Thyroid gland (tissue), 4 donors: ENCODE measurements at regions not wholly inside any gene's neighbourhood (a gene's known extent, or its start where the extent isn't known, plus 50 kb on each side); places are given as distances from the start of the nearest gene placed in this dataset.

Source experiments
- DNase-seq, 2 donors: peaks; one replicate each; pipeline ENCODE4 v3.0.0-alpha.2; 2019
- H3K27ac ChIP-seq, 3 donors: fragments of 200-600 bp; sonication (generic); 1 replicate in 2 of 3; 2 replicates in 1 of 3; pipeline ENCODE4 v1.5.1; 2016 to 2019; ENCODE audit warnings: mild to moderate bottlenecking in 1 of 3, moderate library complexity in 1 of 3
- H3K27me3 ChIP-seq: fragments of 200-600 bp; sonication (generic); one replicate; pipeline ENCODE4 v1.5.1; 2019
- H3K36me3 ChIP-seq, 2 donors: fragments of 200-600 bp; sonication (generic); one replicate each; pipeline ENCODE4 v1.5.1; 2016 to 2019
- H3K4me1 ChIP-seq, 2 donors: fragments of 200-600 bp; sonication (generic); one replicate each; pipeline ENCODE4 v1.5.1; 2017 to 2019
- H3K4me3 ChIP-seq, 3 donors: fragments of 200-600 bp; sonication (generic); replicated peaks in 1 of 3; 1 replicate in 2 of 3; 2 replicates in 1 of 3; pipeline ENCODE4 v1.5.1; 2016; ENCODE audit warnings: mild to moderate bottlenecking in 1 of 3
- H3K9me3 ChIP-seq: fragments of 200-600 bp; sonication (generic); one replicate; pipeline ENCODE4 v1.5.1; 2017
- POLR2A ChIP-seq, 2 donors: fragments of 450-650 bp; IDR thresholded peaks; one replicate each; pipeline ENCODE4 v1.6.1; 2017; ENCODE audit warnings: antibody characterized with exemption in 2 of 2, mild to moderate bottlenecking in 2 of 2, moderate library complexity in 1 of 2
- WGBS, 2 donors: methylation state at CpG; one replicate each; pipeline ENCODE4 v1.1.5; 2017; 5-methylcytosine and 5-hydroxymethylcytosine counted together
- intact Hi-C: fragments of 100-400 bp; cut with DNase I; formaldehyde crosslinking; loops from one replicate; pipeline ENCODE4 v1.15.1; 2023
- TF ChIP-seq, protein P1 (sequence below), 6 experiments: fragments of 200-600 bp in 3 of 6; fragments of 450-650 bp in 3 of 6; sonication (generic) in 3 of 6; IDR thresholded peaks; one replicate each; pipeline ENCODE4 v1.5.1; 2016 to 2019; ENCODE audit warnings: antibody characterized with exemption in 6 of 6, mild to moderate bottlenecking in 2 of 6, inconsistent platforms in 1 of 6, moderate library complexity in 1 of 6

DNA sequence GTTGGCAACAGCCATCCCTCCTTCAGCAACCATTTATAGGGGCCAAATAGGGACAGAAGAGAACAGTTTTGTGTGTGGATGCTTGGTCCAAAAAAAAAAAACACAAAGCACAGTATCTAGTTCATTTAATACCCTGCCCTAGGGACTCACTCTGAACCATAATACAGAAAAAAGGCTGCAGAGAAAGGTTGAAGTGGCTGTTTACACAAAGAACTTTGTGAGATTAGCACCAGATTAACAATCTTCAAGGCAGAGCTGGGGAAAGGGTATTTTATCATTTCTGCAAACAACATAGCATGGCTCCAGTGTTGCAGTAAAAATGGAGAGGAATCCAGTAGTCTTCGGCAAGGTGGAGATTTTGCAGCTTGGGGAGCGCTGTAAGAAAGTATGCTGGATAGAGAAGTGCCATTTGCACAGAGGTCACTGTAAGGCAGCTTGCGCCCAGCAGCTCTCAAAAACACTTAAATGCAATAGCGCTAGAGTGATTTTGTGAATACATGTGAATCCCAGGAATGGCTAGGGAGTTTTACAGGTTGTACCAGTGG lies 124.2 kb upstream of the PLEKHA5 start:
- no peaks in the 10 kb centered on the region for H3K36me3 ChIP-seq
- intact Hi-C loops: no loop called here
- TF ChIP-seq, protein P1, sequence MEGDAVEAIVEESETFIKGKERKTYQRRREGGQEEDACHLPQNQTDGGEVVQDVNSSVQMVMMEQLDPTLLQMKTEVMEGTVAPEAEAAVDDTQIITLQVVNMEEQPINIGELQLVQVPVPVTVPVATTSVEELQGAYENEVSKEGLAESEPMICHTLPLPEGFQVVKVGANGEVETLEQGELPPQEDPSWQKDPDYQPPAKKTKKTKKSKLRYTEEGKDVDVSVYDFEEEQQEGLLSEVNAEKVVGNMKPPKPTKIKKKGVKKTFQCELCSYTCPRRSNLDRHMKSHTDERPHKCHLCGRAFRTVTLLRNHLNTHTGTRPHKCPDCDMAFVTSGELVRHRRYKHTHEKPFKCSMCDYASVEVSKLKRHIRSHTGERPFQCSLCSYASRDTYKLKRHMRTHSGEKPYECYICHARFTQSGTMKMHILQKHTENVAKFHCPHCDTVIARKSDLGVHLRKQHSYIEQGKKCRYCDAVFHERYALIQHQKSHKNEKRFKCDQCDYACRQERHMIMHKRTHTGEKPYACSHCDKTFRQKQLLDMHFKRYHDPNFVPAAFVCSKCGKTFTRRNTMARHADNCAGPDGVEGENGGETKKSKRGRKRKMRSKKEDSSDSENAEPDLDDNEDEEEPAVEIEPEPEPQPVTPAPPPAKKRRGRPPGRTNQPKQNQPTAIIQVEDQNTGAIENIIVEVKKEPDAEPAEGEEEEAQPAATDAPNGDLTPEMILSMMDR (IDR thresholded peaks at IDR 0.05): no peak
- no peak overlapping the region for H3K27ac ChIP-seq
- WGBS, 2 donors: 51 to 61% methylated on average over 4 of the region's 4 CpGs
- DNase-seq: no peak
- no peak overlapping the region for H3K4me3 ChIP-seq
- H3K9me3 ChIP-seq: no peaks in the 10 kb centered on the region
- H3K27me3 ChIP-seq: no peaks in the 10 kb centered on the region
- H3K4me1 ChIP-seq: no peaks in the 10 kb centered on the region

DNA sequence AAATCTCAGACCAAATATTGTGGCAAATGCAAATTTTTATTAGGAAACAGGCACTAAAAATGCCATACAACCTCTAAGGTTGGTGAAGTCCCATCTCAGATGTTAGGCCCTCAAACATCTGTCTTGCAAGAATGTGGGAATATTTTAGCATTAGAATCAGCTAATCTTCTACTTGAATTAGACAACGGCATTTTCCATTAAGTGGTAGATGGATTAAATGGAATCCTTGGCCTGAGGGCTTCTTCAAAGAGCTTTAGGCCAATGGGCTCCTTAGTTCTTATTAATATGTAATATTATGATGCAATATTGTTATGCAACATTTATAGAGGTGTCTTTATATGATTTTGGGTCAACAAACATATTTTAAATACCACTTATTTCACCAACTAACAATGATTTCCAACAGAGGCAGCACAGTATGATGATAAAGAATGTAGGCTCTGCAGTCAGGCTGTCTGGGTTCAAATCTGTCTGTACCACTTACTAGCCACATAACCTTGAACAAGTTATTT lies 122.9 kb upstream of the PLEKHA5 start:
- no peaks in the 10 kb centered on the region for H3K4me1 ChIP-seq
- 91 to 93% methylated on average over 1 of the region's 1 CpG for WGBS, 2 donors
- no peaks in the 10 kb centered on the region for H3K36me3 ChIP-seq
- H3K27me3 ChIP-seq: no peaks in the 10 kb centered on the region
- no peak for TF ChIP-seq POLR2A (IDR thresholded peaks at IDR 0.05)
- TF ChIP-seq, protein P1 (IDR thresholded peaks at IDR 0.05): no peak
- DNase-seq: no peak
- no peak overlapping the region for H3K27ac ChIP-seq
- no peak overlapping the region for H3K4me3 ChIP-seq
- intact Hi-C loops: no loop called here
- H3K9me3 ChIP-seq: no peaks in the 10 kb centered on the region

DNA sequence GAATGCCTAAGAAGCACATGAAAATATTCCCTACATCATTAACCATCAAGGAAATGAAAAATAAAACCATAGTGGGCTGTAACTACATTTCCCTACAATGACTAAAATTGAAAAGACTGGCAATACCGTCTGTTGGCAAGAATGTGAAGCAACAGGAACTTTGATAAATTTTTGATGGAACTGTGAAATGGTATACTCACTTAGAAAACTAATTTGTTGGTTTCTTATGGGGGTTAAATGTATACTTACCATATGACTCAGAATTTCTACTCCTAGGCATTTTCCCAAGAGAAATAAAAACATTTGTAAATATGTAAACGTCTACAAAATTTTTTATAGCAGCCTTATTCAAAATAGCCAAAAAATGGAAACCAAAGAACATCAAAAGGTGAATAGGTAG lies 121.4 kb upstream of the PLEKHA5 start:
- WGBS, 2 donors: 87 to 89% methylated on average over 2 of the region's 2 CpGs
- no peaks in the 10 kb centered on the region for H3K27me3 ChIP-seq
- DNase-seq: no peak
- no peaks in the 10 kb centered on the region for H3K9me3 ChIP-seq
- no peaks in the 10 kb centered on the region for H3K36me3 ChIP-seq
- H3K4me3 ChIP-seq: no peak overlapping the region
- TF ChIP-seq, protein P1 (IDR thresholded peaks at IDR 0.05): no peak
- no peak for TF ChIP-seq POLR2A (IDR thresholded peaks at IDR 0.05)
- intact Hi-C loops: no loop called here
- H3K4me1 ChIP-seq: no peaks in the 10 kb centered on the region
- H3K27ac ChIP-seq: no peak overlapping the region

DNA sequence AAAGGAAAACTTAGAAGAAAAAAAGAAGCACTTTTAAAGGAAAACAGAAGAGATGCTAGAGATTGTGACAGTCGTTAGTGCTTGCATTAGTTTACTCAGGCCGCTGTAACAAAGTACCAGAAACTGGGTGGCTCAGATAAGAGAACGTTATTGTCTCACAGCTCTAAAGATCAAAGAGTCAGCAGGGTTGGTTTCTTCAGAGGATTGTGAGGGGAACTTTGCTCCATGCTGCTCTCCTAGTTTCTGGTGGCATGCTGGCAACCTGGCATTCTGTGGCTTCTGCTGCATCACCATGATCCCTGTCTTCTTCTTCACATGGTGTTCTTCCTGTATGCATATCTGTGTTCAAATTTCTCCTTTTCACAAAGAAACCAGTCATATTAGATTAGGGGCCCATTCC lies 119.4 kb upstream of the PLEKHA5 start:
- Histone ChIP-seq H3K4me3 (no peak overlapping the region), H3K27me3 (no peaks in the 10 kb centered on the region), H3K4me1 (no peaks in the 10 kb centered on the region), H3K9me3 (no peaks in the 10 kb centered on the region), H3K27ac (no peak overlapping the region), H3K36me3 (no peaks in the 10 kb centered on the region)
- TF ChIP-seq, protein P1 (IDR thresholded peaks at IDR 0.05): no peak
- no peak for TF ChIP-seq POLR2A (IDR thresholded peaks at IDR 0.05)
- no peak for DNase-seq
- intact Hi-C loops: no loop called here
- WGBS, 2 donors: 58 to 64% methylated on average over 3 of the region's 3 CpGs

DNA sequence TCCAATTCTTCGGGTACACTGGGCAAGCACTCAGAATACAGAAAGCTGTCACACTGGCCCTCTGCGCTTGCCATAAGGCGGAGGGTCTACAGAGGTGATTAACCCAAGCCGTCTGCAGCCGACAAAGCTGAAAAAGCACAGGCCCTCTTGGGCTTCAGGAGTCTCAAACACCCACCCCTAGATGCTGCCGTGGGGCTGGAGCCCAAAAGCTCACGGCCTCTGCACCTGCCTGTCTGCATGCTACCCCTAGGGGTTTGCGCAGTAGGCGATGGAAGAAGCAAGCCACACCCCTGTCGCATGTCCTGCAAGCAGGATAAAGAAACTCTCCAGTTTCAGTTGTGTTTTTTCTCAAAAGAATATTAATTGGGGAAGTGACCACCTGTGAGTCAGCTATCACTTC lies 118.8 kb upstream of the PLEKHA5 start:
- DNase-seq: no peak
- no peak overlapping the region for H3K27ac ChIP-seq
- WGBS, 2 donors: 87 to 95% methylated on average over 10 of the region's 10 CpGs
- no peaks in the 10 kb centered on the region for H3K36me3 ChIP-seq
- TF ChIP-seq POLR2A (IDR thresholded peaks at IDR 0.05): no peak
- TF ChIP-seq, protein P1 (IDR thresholded peaks at IDR 0.05): no peak
- intact Hi-C loops: no loop called here
- H3K4me1 ChIP-seq: no peaks in the 10 kb centered on the region
- no peak overlapping the region for H3K4me3 ChIP-seq
- H3K27me3 ChIP-seq: no peaks in the 10 kb centered on the region
- H3K9me3 ChIP-seq: no peaks in the 10 kb centered on the region
